Liver (tissue), 8 donors: ENCODE measurements at regions not wholly inside any gene's neighbourhood (a gene's known extent, or its start where the extent isn't known, plus 50 kb on each side); places are given as distances from the start of the nearest gene placed in this dataset.

Source experiments
- DNase-seq: peaks from one replicate; pipeline ENCODE4 v3.0.0-alpha.2; 2017; ENCODE audit warnings: low spot score
- H3K27ac ChIP-seq, 2 donors: one replicate each; pipeline ENCODE4 v1.7.0; 2013; ENCODE audit warnings: inconsistent platforms in 2 of 2, low read length in 2 of 2, control low read depth in 1 of 2, low read depth in 1 of 2, mild to moderate bottlenecking in 1 of 2
- H3K27me3 ChIP-seq, 4 donors: one replicate each; pipeline versions ENCODE4 v1.6.1 to v1.7.0; 2013; ENCODE audit warnings: low read length in 3 of 4, inconsistent platforms in 1 of 4, mild to moderate bottlenecking in 1 of 4, moderate library complexity in 1 of 4; ENCODE audit not compliant: control insufficient read depth in 4 of 4, insufficient read depth in 4 of 4
- H3K36me3 ChIP-seq, 4 donors: one replicate each; pipeline versions ENCODE4 v1.6.1 to v1.7.0; 2013; ENCODE audit warnings: low read length in 3 of 4, mild to moderate bottlenecking in 3 of 4, low read depth in 1 of 4, moderate library complexity in 1 of 4; ENCODE audit not compliant: control insufficient read depth in 4 of 4, insufficient read depth in 3 of 4
- H3K4me1 ChIP-seq, 4 donors: one replicate each; pipeline versions ENCODE4 v1.6.1 to v1.7.0; 2013; ENCODE audit warnings: low read length in 3 of 4, mild to moderate bottlenecking in 3 of 4, moderate library complexity in 1 of 4; ENCODE audit not compliant: control insufficient read depth in 4 of 4, insufficient read depth in 4 of 4
- H3K4me3 ChIP-seq, 3 donors: one replicate each; pipeline versions ENCODE4 v1.6.1 to v1.7.0; 2013; ENCODE audit warnings: low read length in 3 of 3, control low read depth in 1 of 3, low read depth in 1 of 3, mild to moderate bottlenecking in 1 of 3
- H3K9ac ChIP-seq, 2 donors: one replicate each; pipeline ENCODE4 v1.7.0; 2013; ENCODE audit warnings: low read length in 2 of 2, mild to moderate bottlenecking in 2 of 2, moderate library complexity in 2 of 2, control low read depth in 1 of 2, low read depth in 1 of 2
- H3K9me3 ChIP-seq, 4 donors: one replicate each; pipeline versions ENCODE4 v1.6.1 to v1.7.0; 2013; ENCODE audit warnings: low read length in 3 of 4; ENCODE audit not compliant: control insufficient read depth in 4 of 4
- EGR1 ChIP-seq, 2 donors: IDR thresholded peaks; 2 replicates each; pipeline ENCODE4 v1.6.1; 2016 to 2018; ENCODE audit warnings: antibody characterized with exemption in 2 of 2, low read depth in 2 of 2
- FOXA1 ChIP-seq: IDR thresholded peaks from 2 replicates; pipeline ENCODE4 v1.6.1; 2016; ENCODE audit warnings: antibody characterized with exemption
- GABPA ChIP-seq, 2 donors: IDR thresholded peaks in 1 of 2; conservative IDR thresholded peaks in 1 of 2; 2 replicates each; pipeline ENCODE4 v1.6.1; 2016; ENCODE audit warnings: antibody characterized with exemption in 2 of 2, mild to moderate bottlenecking in 1 of 2, moderate library complexity in 1 of 2
- HNF4A ChIP-seq, 2 donors: conservative IDR thresholded peaks; 2 replicates each; pipeline ENCODE4 v1.6.1; 2016; ENCODE audit warnings: antibody characterized with exemption in 2 of 2, mild to moderate bottlenecking in 2 of 2
- HNF4G ChIP-seq: IDR thresholded peaks from 2 replicates; pipeline ENCODE4 v1.6.1; 2016; ENCODE audit warnings: antibody characterized with exemption
- JUND ChIP-seq, 2 donors: IDR thresholded peaks; 2 replicates each; pipeline ENCODE4 v1.6.1; 2016; ENCODE audit warnings: antibody characterized with exemption in 2 of 2
- NR2F2 ChIP-seq: IDR thresholded peaks from 2 replicates; pipeline ENCODE4 v1.6.1; 2016; ENCODE audit warnings: antibody characterized with exemption
- RXRA ChIP-seq, 2 donors: IDR thresholded peaks; 2 replicates each; pipeline ENCODE4 v1.6.1; 2017 to 2018; ENCODE audit warnings: antibody characterized with exemption in 2 of 2, mild to moderate bottlenecking in 1 of 2
- SP1 ChIP-seq: IDR thresholded peaks from 2 replicates; pipeline ENCODE4 v1.6.1; 2018; ENCODE audit warnings: antibody characterized with exemption, mild to moderate bottlenecking
- TAF1 ChIP-seq: conservative IDR thresholded peaks from 2 replicates; pipeline ENCODE4 v1.6.1; 2016; ENCODE audit warnings: antibody characterized with exemption, mild to moderate bottlenecking
- YY1 ChIP-seq: IDR thresholded peaks from 2 replicates; pipeline ENCODE4 v1.6.1; 2016; ENCODE audit warnings: antibody characterized with exemption, mild to moderate bottlenecking
- WGBS: extraction: QIAGEN DNeasy Blood & Tissue Kit; methylation state at CpG from one replicate; pipeline ENCODE4 v1.1.7; 2013; 5-methylcytosine and 5-hydroxymethylcytosine counted together
- TF ChIP-seq, protein P1 (sequence below): fragments of 150-350 bp; IDR thresholded peaks from 2 replicates; pipeline ENCODE4 v1.5.1; 2017; ENCODE audit warnings: improper control_type of control experiment, low read depth, low read length; ENCODE audit not compliant: missing input control
- TF ChIP-seq, protein P2 (sequence below): IDR thresholded peaks from 2 replicates; pipeline ENCODE4 v1.6.1; 2016; ENCODE audit warnings: antibody characterized with exemption, mild to moderate bottlenecking
- TF ChIP-seq, protein P3 (sequence below): IDR thresholded peaks from 2 replicates; pipeline ENCODE4 v1.6.1; 2016; ENCODE audit warnings: antibody characterized with exemption
- TF ChIP-seq, protein P4 (sequence below): IDR thresholded peaks from 2 replicates; pipeline ENCODE4 v1.6.1; 2016; ENCODE audit warnings: antibody characterized with exemption
- TF ChIP-seq, protein P5 (sequence below): IDR thresholded peaks from 2 replicates; pipeline ENCODE4 v1.6.1; 2016; ENCODE audit warnings: antibody characterized with exemption
- donor health status: healthy.
- donor health status: healthy.
- donor health status: healthy.
- donor health status: healthy.
- donor health status: healthy.

DNA sequence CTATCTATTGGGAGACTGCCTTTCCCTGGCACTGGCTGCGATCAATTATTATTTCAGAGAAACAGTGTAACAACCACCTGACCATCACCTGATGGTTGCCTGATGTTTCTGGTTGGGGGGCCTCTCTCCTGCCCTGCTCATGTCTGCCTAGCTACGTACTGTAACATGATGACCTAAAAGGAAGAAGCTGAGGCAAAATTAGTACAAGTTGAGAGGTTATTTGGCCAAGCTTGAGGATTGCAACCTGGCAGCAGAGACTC, 58.3 kb downstream of the OLFML3 start:
- Histone ChIP-seq H3K9ac (no peak overlapping the region), H3K27ac (no peak overlapping the region), H3K4me3 (no peak overlapping the region), H3K4me1 (no peaks in the 10 kb centered on the region), H3K36me3 (no peaks in the 10 kb centered on the region), H3K9me3 (no peaks in the 10 kb centered on the region), H3K27me3 (peaks cover 0 to 4% (median 0%) of the 10 kb centered on the region in 4 donors)
- no peak for DNase-seq
- no peak for TF ChIP-seq JUND (IDR thresholded peaks at IDR 0.05)
- no peak for TF ChIP-seq HNF4A (conservative IDR thresholded peaks at IDR 0.05)
- TF ChIP-seq GABPA (IDR thresholded peaks at IDR 0.05 in 1 of 2, conservative IDR thresholded peaks at IDR 0.05 in 1 of 2) = no peak
- TF ChIP-seq FOXA1 = no peak
- TF ChIP-seq, protein P1, sequence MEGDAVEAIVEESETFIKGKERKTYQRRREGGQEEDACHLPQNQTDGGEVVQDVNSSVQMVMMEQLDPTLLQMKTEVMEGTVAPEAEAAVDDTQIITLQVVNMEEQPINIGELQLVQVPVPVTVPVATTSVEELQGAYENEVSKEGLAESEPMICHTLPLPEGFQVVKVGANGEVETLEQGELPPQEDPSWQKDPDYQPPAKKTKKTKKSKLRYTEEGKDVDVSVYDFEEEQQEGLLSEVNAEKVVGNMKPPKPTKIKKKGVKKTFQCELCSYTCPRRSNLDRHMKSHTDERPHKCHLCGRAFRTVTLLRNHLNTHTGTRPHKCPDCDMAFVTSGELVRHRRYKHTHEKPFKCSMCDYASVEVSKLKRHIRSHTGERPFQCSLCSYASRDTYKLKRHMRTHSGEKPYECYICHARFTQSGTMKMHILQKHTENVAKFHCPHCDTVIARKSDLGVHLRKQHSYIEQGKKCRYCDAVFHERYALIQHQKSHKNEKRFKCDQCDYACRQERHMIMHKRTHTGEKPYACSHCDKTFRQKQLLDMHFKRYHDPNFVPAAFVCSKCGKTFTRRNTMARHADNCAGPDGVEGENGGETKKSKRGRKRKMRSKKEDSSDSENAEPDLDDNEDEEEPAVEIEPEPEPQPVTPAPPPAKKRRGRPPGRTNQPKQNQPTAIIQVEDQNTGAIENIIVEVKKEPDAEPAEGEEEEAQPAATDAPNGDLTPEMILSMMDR = no peak
- TF ChIP-seq NR2F2 = no peak
- TF ChIP-seq, protein P2, sequence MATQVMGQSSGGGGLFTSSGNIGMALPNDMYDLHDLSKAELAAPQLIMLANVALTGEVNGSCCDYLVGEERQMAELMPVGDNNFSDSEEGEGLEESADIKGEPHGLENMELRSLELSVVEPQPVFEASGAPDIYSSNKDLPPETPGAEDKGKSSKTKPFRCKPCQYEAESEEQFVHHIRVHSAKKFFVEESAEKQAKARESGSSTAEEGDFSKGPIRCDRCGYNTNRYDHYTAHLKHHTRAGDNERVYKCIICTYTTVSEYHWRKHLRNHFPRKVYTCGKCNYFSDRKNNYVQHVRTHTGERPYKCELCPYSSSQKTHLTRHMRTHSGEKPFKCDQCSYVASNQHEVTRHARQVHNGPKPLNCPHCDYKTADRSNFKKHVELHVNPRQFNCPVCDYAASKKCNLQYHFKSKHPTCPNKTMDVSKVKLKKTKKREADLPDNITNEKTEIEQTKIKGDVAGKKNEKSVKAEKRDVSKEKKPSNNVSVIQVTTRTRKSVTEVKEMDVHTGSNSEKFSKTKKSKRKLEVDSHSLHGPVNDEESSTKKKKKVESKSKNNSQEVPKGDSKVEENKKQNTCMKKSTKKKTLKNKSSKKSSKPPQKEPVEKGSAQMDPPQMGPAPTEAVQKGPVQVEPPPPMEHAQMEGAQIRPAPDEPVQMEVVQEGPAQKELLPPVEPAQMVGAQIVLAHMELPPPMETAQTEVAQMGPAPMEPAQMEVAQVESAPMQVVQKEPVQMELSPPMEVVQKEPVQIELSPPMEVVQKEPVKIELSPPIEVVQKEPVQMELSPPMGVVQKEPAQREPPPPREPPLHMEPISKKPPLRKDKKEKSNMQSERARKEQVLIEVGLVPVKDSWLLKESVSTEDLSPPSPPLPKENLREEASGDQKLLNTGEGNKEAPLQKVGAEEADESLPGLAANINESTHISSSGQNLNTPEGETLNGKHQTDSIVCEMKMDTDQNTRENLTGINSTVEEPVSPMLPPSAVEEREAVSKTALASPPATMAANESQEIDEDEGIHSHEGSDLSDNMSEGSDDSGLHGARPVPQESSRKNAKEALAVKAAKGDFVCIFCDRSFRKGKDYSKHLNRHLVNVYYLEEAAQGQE = no peak
- no peak for TF ChIP-seq EGR1 (IDR thresholded peaks at IDR 0.05; ENCODE audit: low read depth in 2 of 2)
- TF ChIP-seq HNF4G = no peak
- TF ChIP-seq, protein P3, sequence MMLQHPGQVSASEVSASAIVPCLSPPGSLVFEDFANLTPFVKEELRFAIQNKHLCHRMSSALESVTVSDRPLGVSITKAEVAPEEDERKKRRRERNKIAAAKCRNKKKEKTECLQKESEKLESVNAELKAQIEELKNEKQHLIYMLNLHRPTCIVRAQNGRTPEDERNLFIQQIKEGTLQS = no peak
- TF ChIP-seq SP1 = no peak
- 85% methylated on average over 2 of the region's 2 CpGs for WGBS

DNA sequence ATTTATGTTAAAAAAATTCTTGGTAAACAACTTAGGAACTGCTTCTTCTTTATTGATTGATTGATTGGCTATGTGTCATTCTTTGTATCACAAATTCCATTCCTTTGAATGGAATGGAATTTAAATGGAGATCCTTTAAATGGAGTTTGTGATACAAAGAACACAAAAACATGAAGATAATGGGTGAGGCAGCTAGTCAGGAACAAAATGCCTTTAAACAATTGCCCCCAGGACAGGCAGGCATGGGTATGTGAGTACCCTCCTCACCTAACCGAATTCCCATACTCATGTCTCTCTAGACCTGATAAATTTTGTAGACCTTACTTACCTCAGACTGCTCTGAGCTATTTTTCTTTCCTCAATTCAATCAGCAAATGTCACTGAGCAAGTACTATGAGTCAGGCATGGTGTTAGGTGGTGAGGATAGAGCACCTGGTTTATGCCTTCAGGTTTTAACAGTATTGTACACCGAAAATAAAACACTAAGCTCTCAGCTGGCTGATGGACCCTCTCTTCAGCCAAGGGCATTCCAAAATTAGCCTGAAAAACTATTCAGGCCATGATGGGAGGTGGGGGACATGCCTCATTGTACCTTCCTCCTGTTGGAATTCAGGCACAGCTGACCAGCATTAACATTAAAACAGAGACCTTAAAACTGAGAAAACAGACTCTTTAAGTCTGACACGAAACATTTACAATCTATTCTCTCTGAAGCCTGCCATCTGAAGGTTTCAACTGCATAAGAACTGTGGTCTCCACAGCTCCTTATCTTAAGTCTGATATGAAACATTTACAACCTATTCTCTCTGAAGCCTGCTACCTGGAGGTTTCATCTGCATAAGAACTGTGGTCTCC, 58.9 kb downstream of the OLFML3 start:
- WGBS = 76% methylated on average over 3 of the region's 3 CpGs
- no peak for DNase-seq
- TF ChIP-seq, protein P2 = no peak
- TF ChIP-seq, protein P4, sequence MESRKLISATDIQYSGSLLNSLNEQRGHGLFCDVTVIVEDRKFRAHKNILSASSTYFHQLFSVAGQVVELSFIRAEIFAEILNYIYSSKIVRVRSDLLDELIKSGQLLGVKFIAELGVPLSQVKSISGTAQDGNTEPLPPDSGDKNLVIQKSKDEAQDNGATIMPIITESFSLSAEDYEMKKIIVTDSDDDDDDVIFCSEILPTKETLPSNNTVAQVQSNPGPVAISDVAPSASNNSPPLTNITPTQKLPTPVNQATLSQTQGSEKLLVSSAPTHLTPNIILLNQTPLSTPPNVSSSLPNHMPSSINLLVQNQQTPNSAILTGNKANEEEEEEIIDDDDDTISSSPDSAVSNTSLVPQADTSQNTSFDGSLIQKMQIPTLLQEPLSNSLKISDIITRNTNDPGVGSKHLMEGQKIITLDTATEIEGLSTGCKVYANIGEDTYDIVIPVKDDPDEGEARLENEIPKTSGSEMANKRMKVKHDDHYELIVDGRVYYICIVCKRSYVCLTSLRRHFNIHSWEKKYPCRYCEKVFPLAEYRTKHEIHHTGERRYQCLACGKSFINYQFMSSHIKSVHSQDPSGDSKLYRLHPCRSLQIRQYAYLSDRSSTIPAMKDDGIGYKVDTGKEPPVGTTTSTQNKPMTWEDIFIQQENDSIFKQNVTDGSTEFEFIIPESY = no peak
- TF ChIP-seq, protein P1 = no peak
- no peak for TF ChIP-seq RXRA (IDR thresholded peaks at IDR 0.05)
- TF ChIP-seq, protein P3 = no peak
- TF ChIP-seq, protein P5, sequence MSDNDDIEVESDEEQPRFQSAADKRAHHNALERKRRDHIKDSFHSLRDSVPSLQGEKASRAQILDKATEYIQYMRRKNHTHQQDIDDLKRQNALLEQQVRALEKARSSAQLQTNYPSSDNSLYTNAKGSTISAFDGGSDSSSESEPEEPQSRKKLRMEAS = no peak
- TF ChIP-seq NR2F2 = no peak
- TF ChIP-seq TAF1 = no peak
- TF ChIP-seq FOXA1 = no peak
- TF ChIP-seq GABPA (IDR thresholded peaks at IDR 0.05 in 1 of 2, conservative IDR thresholded peaks at IDR 0.05 in 1 of 2) = no peak
- no peak for TF ChIP-seq JUND (IDR thresholded peaks at IDR 0.05)
- TF ChIP-seq EGR1 (IDR thresholded peaks at IDR 0.05; ENCODE audit: low read depth in 2 of 2) = no peak
- no peak for TF ChIP-seq YY1

More for the DNA sequence above, 58.9 kb downstream of the OLFML3 start:
- no peaks in the 10 kb centered on the region for H3K4me1 ChIP-seq
- H3K9ac ChIP-seq = no peak overlapping the region
- H3K9me3 ChIP-seq = no peaks in the 10 kb centered on the region
- H3K36me3 ChIP-seq = no peaks in the 10 kb centered on the region
- H3K27me3 ChIP-seq = peaks cover 0 to 4% (median 0%) of the 10 kb centered on the region in 4 donors
- H3K4me3 ChIP-seq = no peak overlapping the region
- no peak overlapping the region for H3K27ac ChIP-seq
